GM12872 (cell line): ENCODE measurements at regions not wholly inside any gene's neighbourhood (a gene's known extent, or its start where the extent isn't known, plus 50 kb on each side); places are given as distances from the start of the nearest gene placed in this dataset.
A peak's percentile ranks its signal among the peaks of the same experiment; 100 is the strongest.

ENCODE experiments used
- CTCF ChIP-seq: IDR thresholded peaks from 3 replicates; pipeline ENCODE4 v1.5.1; 2011; ENCODE audit warnings: low read depth, mild to moderate bottlenecking, low read length, moderate library complexity; ENCODE audit not compliant: insufficient read depth

DNA sequence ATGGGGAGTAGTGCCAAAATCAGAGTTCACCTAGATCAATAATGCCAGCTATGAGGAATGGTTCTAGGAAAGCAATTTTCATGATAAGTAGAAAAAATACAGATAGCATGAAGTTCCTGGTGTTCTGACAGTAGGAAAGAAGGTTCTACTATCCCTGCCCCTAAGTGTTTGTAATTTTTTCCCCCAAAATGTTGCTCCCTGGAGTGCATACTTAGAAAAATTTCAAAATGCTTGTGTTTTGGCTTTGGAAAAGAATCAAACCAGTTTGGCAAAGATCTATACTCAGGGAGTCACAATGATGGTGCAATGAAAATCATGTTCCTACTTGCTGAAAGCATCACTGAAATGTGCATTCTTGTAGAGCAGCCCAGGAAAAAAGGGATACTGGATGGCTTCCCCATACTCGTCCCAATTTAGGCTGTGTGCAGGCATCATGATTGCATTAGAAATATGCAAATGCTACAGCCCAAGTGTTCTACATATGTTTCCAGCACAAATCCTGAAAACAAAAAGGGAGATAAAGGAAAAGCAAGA lies 74.7 kb downstream of the LPAR4 start:
- no peak for TF ChIP-seq CTCF

- no peak for TF ChIP-seq CTCF
Measured at GRCh38 chrX:78831523-78831922, 84.0 kb downstream of the LPAR4 start.

GRCh38 chrX:78838709-78839108 lies 91.2 kb downstream of the LPAR4 start:
- no peak for TF ChIP-seq CTCF

- TF ChIP-seq CTCF = no peak
Measured at GRCh38 chrX:78839711-78840110, 92.2 kb downstream of the LPAR4 start.

DNA sequence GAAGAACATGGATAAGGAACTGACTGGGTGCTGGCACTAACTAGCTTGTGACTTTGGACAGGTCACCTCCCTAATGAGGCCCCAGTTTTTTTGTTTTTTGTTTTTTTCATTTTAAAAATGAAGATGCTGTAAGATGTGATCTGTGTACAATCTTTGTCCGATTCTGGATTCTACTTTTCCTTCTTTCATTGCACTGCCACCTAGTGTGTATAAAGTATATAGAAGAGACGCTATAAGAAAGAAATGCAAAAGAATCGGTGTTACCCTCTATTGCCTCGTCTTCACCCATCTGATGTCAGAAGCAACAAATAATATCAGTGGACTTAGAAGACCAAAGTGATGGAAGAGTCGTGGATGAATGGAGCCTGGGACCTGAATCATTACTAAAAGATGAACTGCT lies 58.6 kb upstream of the P2RY10 start:
- TF ChIP-seq CTCF = peak; percentile 37; the same call in 1 of the 3 replicates
